Right atrium auricular region (tissue), 2 donors: ENCODE measurements at regions not wholly inside any gene's neighbourhood (a gene's known extent, or its start where the extent isn't known, plus 50 kb on each side); places are given as distances from the start of the nearest gene placed in this dataset.

Experiments
- DNase-seq: peaks from one replicate; pipeline ENCODE4 v3.0.0-alpha.2; 2019; ENCODE audit warnings: low spot score
- H3K27ac ChIP-seq, 2 donors: fragments of 200-600 bp; sonication (generic); 1 replicate in 1 of 2; 2 replicates in 1 of 2; pipeline ENCODE4 v1.5.1; 2016 to 2019
- H3K27me3 ChIP-seq, 2 donors: fragments of 200-600 bp; sonication (generic); one replicate each; pipeline versions ENCODE4 v1.5.1 to v1.6.0; 2017 to 2019
- H3K36me3 ChIP-seq: fragments of 200-600 bp; sonication (generic); one replicate; pipeline ENCODE4 v1.5.1; 2016
- H3K4me1 ChIP-seq, 2 donors: fragments of 200-600 bp; sonication (generic); one replicate each; pipeline versions ENCODE4 v1.5.1 to v1.6.0; 2017 to 2019
- H3K4me3 ChIP-seq, 2 donors: fragments of 200-600 bp; sonication (generic); 1 replicate in 1 of 2; 2 replicates in 1 of 2; pipeline ENCODE4 v1.5.1; 2017 to 2019; ENCODE audit warnings: mild to moderate bottlenecking in 1 of 2, moderate library complexity in 1 of 2
- H3K9me3 ChIP-seq, 2 donors: fragments of 200-600 bp; sonication (generic); one replicate each; pipeline ENCODE4 v1.5.1; 2019
- TF ChIP-seq, protein P1 (sequence below), 2 donors: fragments of 200-600 bp; sonication (generic); IDR thresholded peaks; one replicate each; pipeline ENCODE4 v1.5.1; 2019; ENCODE audit warnings: antibody characterized with exemption in 2 of 2

DNA sequence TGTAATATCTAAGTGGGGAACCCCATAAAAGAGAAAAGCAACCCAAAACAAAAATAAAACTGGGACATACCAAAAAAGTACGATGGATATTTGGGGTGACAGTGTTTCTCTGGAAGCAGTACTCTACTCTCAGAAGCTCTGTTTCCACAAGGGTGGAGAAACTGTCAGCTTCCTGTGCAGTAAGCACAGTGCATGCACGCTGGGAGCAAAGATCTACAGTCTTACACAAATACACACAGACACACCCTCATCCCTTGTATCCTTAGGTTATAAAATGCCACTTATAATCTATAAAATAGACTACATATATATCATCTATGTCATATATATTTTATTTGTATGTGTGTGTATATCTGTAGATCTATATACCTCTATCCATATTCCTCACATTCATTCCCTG, 225.8 kb upstream of the SOX5 start:
- H3K36me3 ChIP-seq = no peaks in the 10 kb centered on the region
- H3K27ac ChIP-seq = no peak overlapping the region
- H3K4me1 ChIP-seq = peaks cover 0 to 3% of the 10 kb centered on the region in 2 donors
- H3K4me3 ChIP-seq = no peak overlapping the region
- no peaks in the 10 kb centered on the region for H3K27me3 ChIP-seq
- DNase-seq = no peak
- TF ChIP-seq, protein P1, sequence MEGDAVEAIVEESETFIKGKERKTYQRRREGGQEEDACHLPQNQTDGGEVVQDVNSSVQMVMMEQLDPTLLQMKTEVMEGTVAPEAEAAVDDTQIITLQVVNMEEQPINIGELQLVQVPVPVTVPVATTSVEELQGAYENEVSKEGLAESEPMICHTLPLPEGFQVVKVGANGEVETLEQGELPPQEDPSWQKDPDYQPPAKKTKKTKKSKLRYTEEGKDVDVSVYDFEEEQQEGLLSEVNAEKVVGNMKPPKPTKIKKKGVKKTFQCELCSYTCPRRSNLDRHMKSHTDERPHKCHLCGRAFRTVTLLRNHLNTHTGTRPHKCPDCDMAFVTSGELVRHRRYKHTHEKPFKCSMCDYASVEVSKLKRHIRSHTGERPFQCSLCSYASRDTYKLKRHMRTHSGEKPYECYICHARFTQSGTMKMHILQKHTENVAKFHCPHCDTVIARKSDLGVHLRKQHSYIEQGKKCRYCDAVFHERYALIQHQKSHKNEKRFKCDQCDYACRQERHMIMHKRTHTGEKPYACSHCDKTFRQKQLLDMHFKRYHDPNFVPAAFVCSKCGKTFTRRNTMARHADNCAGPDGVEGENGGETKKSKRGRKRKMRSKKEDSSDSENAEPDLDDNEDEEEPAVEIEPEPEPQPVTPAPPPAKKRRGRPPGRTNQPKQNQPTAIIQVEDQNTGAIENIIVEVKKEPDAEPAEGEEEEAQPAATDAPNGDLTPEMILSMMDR (IDR thresholded peaks at IDR 0.05) = no peak
- H3K9me3 ChIP-seq = no peaks in the 10 kb centered on the region

DNA sequence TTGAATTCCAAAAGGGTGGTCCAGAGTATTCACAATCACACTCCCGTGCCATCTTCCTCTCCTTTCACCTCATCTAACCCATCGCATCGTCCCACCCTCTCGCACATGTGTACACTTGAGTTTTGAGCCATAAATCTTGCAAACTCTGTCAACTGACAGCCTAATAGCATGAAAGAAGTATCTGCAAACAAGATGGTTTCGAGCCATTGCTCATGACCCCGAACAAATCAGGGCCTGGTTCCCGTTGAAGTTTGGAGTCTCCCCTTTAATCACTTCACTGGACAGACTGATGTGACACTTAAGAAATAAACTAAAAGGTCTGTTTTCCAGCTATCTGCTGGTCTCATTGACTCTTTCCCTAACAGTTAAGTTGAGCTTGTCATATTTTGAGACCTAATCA, 223.6 kb upstream of the SOX5 start:
- TF ChIP-seq, protein P1 (IDR thresholded peaks at IDR 0.05) = no peak
- no peak for DNase-seq
- Histone ChIP-seq H3K36me3 (no peaks in the 10 kb centered on the region), H3K27ac (no peak overlapping the region), H3K27me3 (no peaks in the 10 kb centered on the region), H3K4me3 (no peak overlapping the region), H3K9me3 (no peaks in the 10 kb centered on the region), H3K4me1 (no peaks in the 10 kb centered on the region)

DNA sequence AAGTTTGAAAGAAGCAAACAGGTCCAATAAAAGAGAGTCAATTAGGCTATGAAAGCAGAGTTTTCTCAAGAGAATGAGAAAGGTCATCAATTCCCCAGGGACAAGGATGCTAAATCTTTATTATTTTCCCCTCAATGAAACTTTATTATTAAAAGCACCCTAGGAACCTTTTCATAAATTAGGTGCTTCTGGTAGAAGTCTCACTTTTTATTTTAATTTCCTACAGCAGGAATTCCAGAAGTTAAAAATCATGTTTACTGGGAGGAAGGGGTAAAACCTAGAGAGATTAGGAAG, 223.2 kb upstream of the SOX5 start:
- Histone ChIP-seq H3K36me3 (no peaks in the 10 kb centered on the region), H3K9me3 (no peaks in the 10 kb centered on the region), H3K4me3 (no peak overlapping the region), H3K27ac (no peak overlapping the region), H3K4me1 (no peaks in the 10 kb centered on the region), H3K27me3 (no peaks in the 10 kb centered on the region)
- TF ChIP-seq, protein P1 (IDR thresholded peaks at IDR 0.05) = no peak
- DNase-seq = no peak

DNA sequence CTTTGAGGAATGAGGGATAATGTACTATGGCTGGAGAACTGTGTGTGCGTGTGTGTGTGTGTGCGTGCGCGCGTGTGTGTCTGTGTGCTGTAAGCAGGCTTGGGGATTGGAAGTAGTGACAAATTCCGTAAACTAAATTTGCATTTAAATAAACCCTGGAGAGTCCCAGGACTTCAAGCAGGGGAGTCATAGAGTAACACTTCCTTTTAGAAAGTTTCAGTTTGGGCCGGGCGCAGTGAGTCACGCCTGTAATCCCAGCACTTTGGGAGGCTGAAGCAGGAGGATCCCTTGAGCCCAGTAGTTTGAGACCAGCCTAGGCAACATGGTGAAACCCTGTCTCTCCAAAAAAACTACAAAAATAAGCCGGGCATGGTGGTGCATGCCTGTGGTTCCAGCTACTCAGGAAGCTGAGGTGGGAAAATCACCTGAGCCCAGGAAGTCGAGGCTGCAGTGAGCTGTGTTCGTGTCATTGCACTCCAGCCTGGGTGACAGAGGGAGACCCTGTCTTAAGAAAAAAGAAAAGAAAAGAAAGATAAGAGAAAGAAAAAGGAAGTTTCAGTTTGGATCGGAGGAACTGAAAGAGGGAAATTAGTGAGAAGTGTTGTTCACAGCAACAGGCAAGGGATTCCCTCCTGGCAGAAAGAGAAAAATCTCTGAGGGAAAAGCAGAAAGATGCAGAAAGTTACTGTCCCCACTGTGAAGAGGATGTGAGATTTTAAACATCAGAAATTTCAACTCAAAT, 222.7 kb upstream of the SOX5 start:
- TF ChIP-seq, protein P1 (IDR thresholded peaks at IDR 0.05) = no peak
- no peaks in the 10 kb centered on the region for H3K27me3 ChIP-seq
- H3K27ac ChIP-seq = no peak overlapping the region

DNA sequence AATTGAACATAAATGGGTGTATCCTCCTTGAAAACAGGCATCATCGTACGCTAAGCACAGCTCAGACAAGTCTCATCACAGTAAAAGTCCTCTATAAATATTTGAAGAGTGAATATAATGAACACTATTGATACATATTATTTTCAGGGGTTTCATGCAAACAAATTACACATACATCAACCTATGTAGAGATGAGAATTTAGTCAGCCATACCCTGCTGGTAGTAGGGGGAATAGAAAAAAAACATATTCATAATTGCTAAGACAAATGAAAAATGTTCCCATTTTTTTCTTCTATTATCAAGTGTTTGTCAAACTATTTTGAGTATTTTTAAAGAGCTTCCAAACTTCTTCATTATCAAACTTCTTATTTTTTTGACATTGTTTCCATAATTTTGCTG, 205.6 kb upstream of the SOX5 start:
- Histone ChIP-seq H3K4me3 (no peak overlapping the region), H3K36me3 (no peaks in the 10 kb centered on the region), H3K27ac (no peak overlapping the region), H3K4me1 (no peaks in the 10 kb centered on the region), H3K9me3 (no peaks in the 10 kb centered on the region), H3K27me3 (no peaks in the 10 kb centered on the region)
- TF ChIP-seq, protein P1 (IDR thresholded peaks at IDR 0.05) = no peak
- DNase-seq = no peak

More for the DNA sequence above, 222.7 kb upstream of the SOX5 start:
- Histone ChIP-seq H3K9me3 (no peaks in the 10 kb centered on the region), H3K4me1 (no peaks in the 10 kb centered on the region), H3K36me3 (no peaks in the 10 kb centered on the region), H3K4me3 (no peak overlapping the region)
- DNase-seq = no peak

DNA sequence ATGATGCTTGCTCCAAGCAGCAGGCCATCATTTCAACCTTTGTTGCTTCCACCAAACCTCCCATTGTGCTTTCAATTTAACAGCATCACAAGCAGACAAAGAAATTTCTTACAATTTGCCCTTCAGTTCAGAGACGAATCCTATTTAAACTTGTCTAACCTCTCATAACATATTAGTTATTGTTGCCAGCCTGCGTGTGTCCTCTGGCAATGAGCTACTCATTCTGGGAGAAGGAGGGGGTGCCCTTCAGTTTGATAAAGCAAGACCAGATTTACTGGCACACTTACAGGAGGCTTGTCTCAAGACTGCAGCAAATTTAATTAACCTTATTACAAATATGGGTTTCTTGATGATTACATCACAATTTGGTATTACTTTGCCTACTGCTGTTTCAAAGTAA, 203.6 kb upstream of the SOX5 start:
- no peak for DNase-seq
- H3K27ac ChIP-seq = no peak overlapping the region
- no peaks in the 10 kb centered on the region for H3K9me3 ChIP-seq
- no peak overlapping the region for H3K4me3 ChIP-seq
- H3K36me3 ChIP-seq = no peaks in the 10 kb centered on the region
- no peaks in the 10 kb centered on the region for H3K27me3 ChIP-seq
- no peaks in the 10 kb centered on the region for H3K4me1 ChIP-seq
- TF ChIP-seq, protein P1 (IDR thresholded peaks at IDR 0.05) = no peak
